ENCODE measurements at regions not wholly inside any gene's neighbourhood (a gene's known extent, or its start where the extent isn't known, plus 50 kb on each side); places are given as distances from the start of the nearest gene placed in this dataset.
"Not testable (repeated sequence)": the region's sequence is repeated elsewhere in the genome, so short reads cannot be mapped to it uniquely, and the experiment has no call there.

- no peak for DNase-seq (ENCODE audit: low read depth)
These were observed 172.9 kb upstream of the IL12B start for GRCh38 chr5:159503236-159503635.

DNA sequence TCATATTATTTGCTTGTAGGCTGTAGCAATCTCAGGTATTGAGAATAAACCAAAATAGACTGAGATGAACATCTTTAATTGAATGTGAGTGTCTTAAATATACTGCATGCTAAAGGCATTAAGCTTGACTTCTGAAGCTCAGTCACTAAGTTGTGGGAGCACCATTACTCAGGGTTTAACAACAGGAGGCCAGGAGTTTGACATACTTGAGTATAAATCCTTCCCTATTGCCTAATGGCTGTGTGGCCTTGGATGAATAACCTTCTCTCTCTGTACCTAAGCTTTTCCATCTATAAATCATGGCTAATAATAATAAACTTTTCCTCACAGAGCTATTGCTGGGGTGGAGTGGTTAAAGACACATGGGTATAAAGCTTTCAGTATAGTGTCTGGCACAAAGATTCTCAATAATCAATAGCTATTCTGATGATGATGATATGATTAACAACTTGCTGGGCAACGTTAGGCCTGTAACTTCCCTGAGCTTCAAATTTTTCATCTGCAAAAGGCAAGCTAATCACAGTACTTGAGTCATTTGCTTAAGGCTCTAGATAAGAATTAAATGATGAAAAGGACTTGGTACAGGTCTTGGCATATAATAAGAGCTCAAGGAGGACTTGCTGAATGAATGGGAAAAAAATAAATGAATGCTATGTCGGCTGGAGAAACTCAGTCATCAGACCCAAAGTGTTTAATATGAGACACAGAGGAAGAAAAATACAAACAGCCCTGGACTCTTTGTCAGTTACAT is 174.0 kb upstream of the IL12B start:
- no peak for DNase-seq (ENCODE audit: low read depth)

DNA sequence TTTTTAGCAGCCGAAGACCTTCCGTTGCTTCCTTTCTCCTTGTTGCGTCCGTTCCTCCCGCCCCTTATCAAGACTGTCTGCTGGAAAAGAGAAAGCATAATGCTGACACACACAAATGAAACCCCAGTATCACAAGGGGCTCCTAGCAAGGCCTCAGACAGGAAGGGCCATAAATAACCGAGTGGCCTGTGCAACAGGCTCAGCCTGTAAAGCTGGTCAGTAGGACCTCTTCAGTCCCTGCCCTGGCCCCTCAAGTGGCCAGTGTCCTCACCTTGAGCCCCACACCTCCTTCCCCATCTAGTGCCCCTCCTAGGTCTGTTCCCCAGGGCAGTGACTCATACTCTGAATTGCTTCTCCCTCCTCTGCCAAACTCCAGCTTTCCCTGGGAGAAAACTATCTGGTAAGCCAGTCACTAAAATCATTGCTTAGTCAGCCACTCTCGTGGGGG is 174.6 kb upstream of the IL12B start:
- DNase-seq (ENCODE audit: low read depth): no peak

GRCh38 chr5:159507055-159507454 is 176.8 kb upstream of the IL12B start:
- DNase-seq (ENCODE audit: low read depth): no peak

DNA sequence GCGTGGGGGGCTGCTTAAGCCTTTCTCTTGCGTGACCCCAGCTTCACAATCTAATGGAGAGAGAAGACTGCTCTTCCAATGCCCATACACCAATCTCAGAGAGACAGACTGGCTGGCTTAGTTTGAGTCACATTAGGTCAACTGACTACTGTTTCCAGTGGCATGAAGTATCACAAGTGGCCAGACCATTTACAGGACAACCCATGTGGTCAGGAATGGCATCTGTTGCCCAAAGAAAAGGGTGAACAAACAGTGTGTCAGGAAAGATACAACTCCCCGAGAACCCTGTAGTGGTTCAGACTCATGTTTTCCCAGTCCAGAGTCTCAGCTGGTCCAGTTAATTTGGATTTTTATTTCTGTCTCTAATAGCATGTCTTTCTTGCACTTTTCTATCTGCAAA is 177.4 kb upstream of the IL12B start:
- DNase-seq (ENCODE audit: low read depth): no peak

- DNase-seq (ENCODE audit: low read depth): no peak
These were observed 178.1 kb upstream of the IL12B start for GRCh38 chr5:159508344-159508743.

GRCh38 chr5:159509002-159509660 is 178.8 kb upstream of the IL12B start:
- DNase-seq (ENCODE audit: low read depth): no peak

DNA sequence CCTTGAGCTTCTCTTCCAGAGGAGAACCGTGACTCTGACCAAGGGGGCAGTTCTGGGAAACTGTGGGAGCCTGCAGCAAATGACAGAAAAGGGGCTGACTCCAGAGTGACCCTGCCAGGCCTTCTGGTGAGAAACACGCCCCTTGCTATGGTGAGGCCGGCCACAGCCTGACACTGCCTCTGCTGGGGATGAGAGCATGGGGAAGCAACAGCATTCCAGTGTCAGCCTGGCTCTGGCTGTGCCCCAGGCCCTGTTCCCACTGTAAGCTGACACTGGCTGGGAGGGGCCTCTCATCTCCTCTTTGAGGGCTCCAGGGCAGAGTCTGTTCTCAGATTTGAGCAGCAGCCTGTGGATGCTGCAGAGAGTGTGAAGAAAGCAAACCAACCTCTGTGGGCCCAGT is 180.0 kb upstream of the IL12B start:
- no peak for DNase-seq (ENCODE audit: low read depth)

DNA sequence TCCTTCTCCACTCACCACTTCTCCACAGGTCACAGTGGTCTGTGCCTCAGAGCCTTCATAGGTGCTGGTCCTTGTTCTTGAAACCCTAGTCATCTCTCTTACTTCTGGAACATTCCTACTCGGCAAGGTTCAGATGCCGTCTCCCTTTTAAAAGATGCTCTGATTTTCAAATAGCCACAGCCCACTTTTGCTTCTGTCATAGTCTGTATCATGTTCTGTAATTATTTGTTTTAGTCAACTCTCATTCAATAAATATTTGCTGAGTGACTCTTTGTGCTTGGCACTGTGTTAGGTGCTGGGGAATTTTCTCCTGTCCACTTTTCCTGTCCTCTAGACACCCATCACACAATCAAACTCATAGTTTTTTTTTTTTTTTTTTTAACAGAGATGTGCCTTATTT is 181.3 kb upstream of the IL12B start:
- no peak for DNase-seq (ENCODE audit: low read depth)

GRCh38 chr5:159512064-159512463 is 181.8 kb upstream of the IL12B start:
- DNase-seq (ENCODE audit: low read depth): no peak

DNA sequence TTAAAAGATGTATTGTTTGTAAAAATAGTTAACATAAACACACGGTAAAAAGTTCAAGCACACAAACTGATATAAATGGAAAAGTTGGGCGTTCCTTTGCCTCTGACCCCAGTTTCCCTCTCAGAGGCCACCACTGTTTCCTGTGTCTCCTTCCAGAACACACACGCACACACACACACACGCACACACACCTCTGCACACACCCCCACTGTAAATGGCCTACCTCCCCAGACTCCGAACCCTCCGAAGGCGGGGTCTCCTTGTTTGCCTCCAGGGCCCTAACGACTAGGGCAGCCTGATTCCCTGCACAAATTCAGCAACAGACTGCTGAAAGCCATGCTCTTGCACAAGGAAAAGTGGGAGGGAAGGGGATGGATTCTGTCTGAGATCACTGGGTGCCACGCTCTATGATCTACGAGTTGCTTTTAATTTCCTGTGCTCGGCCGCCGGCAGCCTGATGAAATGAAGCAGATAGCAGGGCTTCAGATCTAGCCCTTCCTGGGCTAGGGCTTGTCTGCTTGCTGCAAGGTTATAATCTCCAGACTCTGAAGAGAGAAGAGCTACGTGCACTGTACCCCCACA is 184.0 kb upstream of the IL12B start:
- DNase-seq (ENCODE audit: low read depth): no peak

- DNase-seq (ENCODE audit: low read depth): no peak
These were observed 184.9 kb upstream of the IL12B start for GRCh38 chr5:159515197-159515596.

DNA sequence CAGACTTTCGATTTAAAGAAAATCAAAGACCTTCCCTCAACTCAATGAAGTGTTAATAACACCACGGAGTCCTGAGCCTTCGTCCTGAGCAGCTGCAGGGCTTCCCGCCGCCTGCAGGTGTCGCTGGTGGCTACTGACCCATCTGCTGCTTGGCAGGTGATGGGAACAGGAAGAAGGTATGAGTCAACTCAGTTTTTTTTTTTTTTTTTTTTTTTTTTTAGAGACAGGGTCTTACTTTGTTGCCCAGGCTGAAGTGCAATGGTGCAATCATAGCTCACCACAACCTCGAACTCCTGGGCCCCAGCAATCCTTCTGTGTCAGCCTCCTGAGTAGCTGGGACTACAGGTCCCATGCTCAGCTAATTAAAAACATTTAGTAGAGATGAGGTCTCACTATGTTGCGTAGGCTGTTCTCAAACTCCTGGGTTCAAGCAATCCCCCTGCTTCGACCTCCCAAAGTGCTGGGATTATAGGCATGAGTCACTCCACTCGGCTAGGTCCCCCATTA is 185.7 kb upstream of the IL12B start:
- DNase-seq (ENCODE audit: low read depth): peak; percentile 64

GRCh38 chr5:159518371-159518770 is 188.1 kb upstream of the IL12B start:
- DNase-seq (ENCODE audit: low read depth): no peak

DNA sequence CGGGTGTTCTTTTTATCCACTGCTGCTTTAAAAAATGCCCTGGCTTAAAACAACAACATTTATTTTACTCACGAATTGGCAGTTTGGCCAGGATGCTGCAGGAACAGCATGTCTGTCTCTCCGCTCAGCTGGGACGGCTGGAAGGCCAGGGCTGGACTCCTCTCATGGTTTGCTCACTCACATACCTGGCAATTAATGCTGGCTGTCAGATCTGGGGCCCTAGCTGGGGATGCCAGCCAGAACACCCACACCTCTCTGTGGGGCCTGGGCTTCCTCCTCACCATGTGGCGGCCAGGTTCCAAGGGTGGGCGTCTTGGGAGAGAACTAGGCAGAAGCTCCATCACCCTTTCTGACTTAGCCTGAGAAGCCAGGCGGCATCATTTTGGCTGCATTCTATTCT is 189.1 kb upstream of the IL12B start:
- DNase-seq (ENCODE audit: low read depth): no peak

DNA sequence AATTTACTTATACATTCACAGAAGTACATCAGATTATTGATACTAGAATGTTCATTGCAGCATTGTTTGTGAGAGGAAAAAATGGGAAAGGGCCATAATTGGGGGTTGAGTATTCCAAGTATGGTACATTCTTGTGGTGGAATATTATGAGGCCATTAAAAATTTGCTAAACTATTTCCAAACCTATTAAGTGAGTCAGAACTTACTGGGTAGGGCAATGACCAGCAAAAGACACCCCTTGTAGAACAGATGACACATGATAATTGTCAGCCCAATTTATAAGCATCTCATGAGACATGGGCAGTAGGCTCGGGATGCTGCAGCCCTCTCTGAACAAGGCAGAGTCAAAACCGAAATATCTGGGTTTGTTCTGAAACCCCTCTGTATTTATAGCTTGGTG is 192.6 kb upstream of the IL12B start:
- no peak for DNase-seq (ENCODE audit: low read depth)

- DNase-seq (ENCODE audit: low read depth): not testable (repeated sequence)
These were observed 194.0 kb upstream of the IL12B start for GRCh38 chr5:159524279-159524678.

- no peak for DNase-seq (ENCODE audit: low read depth)
These were observed 194.8 kb upstream of the IL12B start for GRCh38 chr5:159525117-159525516.

- no peak for DNase-seq (ENCODE audit: low read depth)
These were observed 197.4 kb upstream of the IL12B start for GRCh38 chr5:159527546-159528254.

GRCh38 chr5:159531554-159532105 is 201.3 kb upstream of the IL12B start:
- no peak for DNase-seq (ENCODE audit: low read depth)

- DNase-seq (ENCODE audit: low read depth): no peak
These were observed 202.9 kb upstream of the IL12B start for GRCh38 chr5:159533197-159533596.

DNA sequence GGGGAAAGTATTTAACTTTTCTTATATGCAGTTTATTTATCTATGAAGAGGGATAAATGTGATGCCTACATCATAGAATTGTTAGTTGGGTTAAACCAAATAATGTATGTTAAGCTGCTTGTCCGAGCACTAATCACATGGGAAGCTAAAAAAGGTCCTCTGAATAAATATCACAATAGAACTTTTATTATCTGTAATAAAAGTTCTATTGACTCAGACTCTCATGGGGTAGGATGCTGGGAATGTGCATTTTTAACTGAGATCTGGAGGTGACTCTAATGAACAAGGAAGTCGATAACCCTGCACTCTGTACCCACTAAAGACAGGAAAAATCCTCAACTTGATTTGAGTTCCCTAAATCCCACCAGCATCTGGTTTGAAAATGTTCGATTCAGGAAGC is 205.9 kb upstream of the IL12B start:
- no peak for DNase-seq (ENCODE audit: low read depth)

Measured in stimulated activated CD8-positive, alpha-beta memory T cell treated with anti-CD3 and anti-CD28 coated beads, Interleukin-4, amount 100 ng/mL, for 24 hours (primary cell).